ENCODE measurements at regions not wholly inside any gene's neighbourhood (a gene's known extent, or its start where the extent isn't known, plus 50 kb on each side); places are given as distances from the start of the nearest gene placed in this dataset.

DNA sequence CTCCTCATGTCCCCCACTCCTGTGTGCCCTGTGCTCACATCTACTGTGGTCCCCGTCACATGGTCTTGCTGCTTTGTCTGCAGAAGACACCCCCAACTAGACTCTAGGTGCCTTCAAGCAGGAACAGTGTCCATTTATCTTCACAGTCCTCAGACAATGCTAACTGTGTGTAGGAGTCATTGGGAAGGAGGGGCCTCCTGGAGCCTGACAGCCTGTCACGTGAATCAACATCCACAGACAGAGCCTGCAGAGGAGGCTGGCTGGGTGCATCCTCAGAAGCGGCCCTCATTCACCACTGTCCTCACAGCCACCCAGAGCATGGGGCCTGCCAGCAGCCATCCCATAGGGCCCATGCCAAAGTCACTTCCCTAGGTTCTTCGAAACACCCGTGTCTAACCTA is 98.7 kb downstream of the MED10 start:
- CTCF ChIA-PET: no interaction called here
- Histone ChIP-seq H3K9me1 (replicated peaks; ENCODE audit: control insufficient read depth, extremely low read depth, insufficient read depth, low read length) (no peaks in the 10 kb centered on the region), H3K9me3 (replicated peaks; ENCODE audit: control insufficient read depth, insufficient read depth, low read length) (no peaks in the 10 kb centered on the region), H3K4me3 (replicated peaks in 1 of 3; ENCODE audit: insufficient read depth in 1 of 3, low read depth in 1 of 3, low read length in 3 of 3) (no peak overlapping the region), H3K4me2 (ENCODE audit: insufficient read depth, low read length) (no peak overlapping the region), H3K27me3 (ENCODE audit: control insufficient read depth in 2 of 2, insufficient read depth in 2 of 2, low read length in 2 of 2) (no peaks in the 10 kb centered on the region), H3K4me1 (ENCODE audit: control insufficient read depth, extremely low read depth, insufficient read depth, low read length) (no peaks in the 10 kb centered on the region), H2AFZ (ENCODE audit: low read depth, low read length) (no peak overlapping the region), H3K36me3 (ENCODE audit: control insufficient read depth in 2 of 2, extremely low read depth in 1 of 2, insufficient read depth in 2 of 2, low read length in 2 of 2) (no peaks in the 10 kb centered on the region), H3K27ac (ENCODE audit: insufficient read depth, low read depth, low read length) (no peak overlapping the region), H3K79me2 (ENCODE audit: control insufficient read depth, insufficient read depth, low read length) (no peaks in the 10 kb centered on the region), H4K20me1 (replicated peaks; ENCODE audit: control insufficient read depth, extremely low read depth, insufficient read depth, low read length) (no peaks in the 10 kb centered on the region), H3K9ac (replicated peaks; ENCODE audit: extremely low read depth, insufficient read depth, low read length) (no peak overlapping the region)
- dilution Hi-C loops (cut with MboI; ENCODE audit: extremely low pct_ligation_motif_present, low sequenced_read_pairs) (no loop called here), intact Hi-C loops (cut with micrococcal nuclease) (no loop called here)
- POLR2A ChIA-PET: no interaction called here
- BruUV-seq (replicated peaks): no TSS peak
- TF ChIP-seq EZH2 (IDR thresholded peaks at IDR 0.05; ENCODE audit: borderline replicate concordance, low read depth, low read length, severe bottlenecking) (no peak), MYC (IDR thresholded peaks at IDR 0.05; ENCODE audit: low read depth, low read length) (no peak), FOS (IDR thresholded peaks at IDR 0.05; ENCODE audit: borderline replicate concordance, insufficient read depth, low read length) (no peak), MAX (IDR thresholded peaks at IDR 0.05; ENCODE audit: insufficient read depth, insufficient read length) (no peak), POLR2AphosphoS5 (IDR thresholded peaks at IDR 0.05; ENCODE audit: insufficient read depth, low read depth, low read length) (no peak), GATA2 (IDR thresholded peaks at IDR 0.05; ENCODE audit: insufficient read depth, insufficient read length, low read depth, low read length) (no peak), POLR2A (IDR thresholded peaks at IDR 0.05; ENCODE audit: low read depth, low read length) (no peak), CTCF (IDR thresholded peaks at IDR 0.05; ENCODE audit: extremely low read depth in 1 of 2, insufficient read depth in 1 of 2, low read depth in 1 of 2, low read length in 2 of 2) (no peak), JUN (IDR thresholded peaks at IDR 0.05; ENCODE audit: borderline replicate concordance, insufficient read depth, insufficient read length, low read depth) (no peak)
- FAIRE-seq (no peak), DNase-seq (ENCODE audit: low read depth, low spot score) (no peak)
